ENCODE measurements at regions not wholly inside any gene's neighbourhood (a gene's known extent, or its start where the extent isn't known, plus 50 kb on each side); places are given as distances from the start of the nearest gene placed in this dataset.

- no peak for TF ChIP-seq CTCF (IDR thresholded peaks at IDR 0.05)
- TF ChIP-seq REST (IDR thresholded peaks at IDR 0.05; ENCODE audit: insufficient read depth in 1 of 2, low read depth in 2 of 2, low read length in 1 of 2): no peak
Measured at GRCh38 chr12:3944620-3945019, 71.4 kb upstream of the PARP11 start.
